Omental fat pad (tissue), 3 donors: ENCODE measurements at regions not wholly inside any gene's neighbourhood (a gene's known extent, or its start where the extent isn't known, plus 50 kb on each side); places are given as distances from the start of the nearest gene placed in this dataset.

Source experiments
- ATAC-seq: fragments of 150-250 bp; one replicate; pipeline ENCODE4 v1.9.1; 2016; ENCODE audit warnings: mild to moderate bottlenecking, moderate library complexity; ENCODE audit not compliant: low FRiP score
- DNase-seq: peaks from one replicate; pipeline ENCODE4 v3.0.0-alpha.2; 2019; ENCODE audit warnings: low spot score
- TF ChIP-seq, protein P1 (sequence below), 3 donors: fragments of 450-650 bp; IDR thresholded peaks; one replicate each; pipeline ENCODE4 v1.5.1; 2016 to 2017; ENCODE audit warnings: antibody characterized with exemption in 3 of 3, mild to moderate bottlenecking in 3 of 3, moderate library complexity in 2 of 3

DNA sequence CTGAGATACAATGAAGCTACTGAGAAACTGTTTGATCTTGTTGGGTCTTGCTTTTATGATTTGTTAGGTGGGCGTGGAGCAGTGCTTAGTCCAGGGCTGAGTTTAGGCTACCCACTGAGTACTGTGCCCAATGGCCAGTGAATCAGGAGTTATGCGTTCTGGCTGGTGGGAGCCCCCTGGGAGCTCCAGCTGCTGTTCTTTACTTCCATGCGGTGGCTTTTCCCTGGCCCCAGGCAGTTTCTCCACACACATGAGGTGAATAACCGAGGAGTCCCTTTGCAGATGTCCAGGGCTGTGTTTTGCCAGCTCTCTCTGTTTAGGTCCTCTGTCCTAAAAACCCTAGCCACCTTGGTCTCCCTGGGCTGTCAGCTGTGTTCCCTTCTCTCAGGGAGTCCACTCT, 106.5 kb downstream of the KLF13 start:
- no peak for DNase-seq
- TF ChIP-seq, protein P1, sequence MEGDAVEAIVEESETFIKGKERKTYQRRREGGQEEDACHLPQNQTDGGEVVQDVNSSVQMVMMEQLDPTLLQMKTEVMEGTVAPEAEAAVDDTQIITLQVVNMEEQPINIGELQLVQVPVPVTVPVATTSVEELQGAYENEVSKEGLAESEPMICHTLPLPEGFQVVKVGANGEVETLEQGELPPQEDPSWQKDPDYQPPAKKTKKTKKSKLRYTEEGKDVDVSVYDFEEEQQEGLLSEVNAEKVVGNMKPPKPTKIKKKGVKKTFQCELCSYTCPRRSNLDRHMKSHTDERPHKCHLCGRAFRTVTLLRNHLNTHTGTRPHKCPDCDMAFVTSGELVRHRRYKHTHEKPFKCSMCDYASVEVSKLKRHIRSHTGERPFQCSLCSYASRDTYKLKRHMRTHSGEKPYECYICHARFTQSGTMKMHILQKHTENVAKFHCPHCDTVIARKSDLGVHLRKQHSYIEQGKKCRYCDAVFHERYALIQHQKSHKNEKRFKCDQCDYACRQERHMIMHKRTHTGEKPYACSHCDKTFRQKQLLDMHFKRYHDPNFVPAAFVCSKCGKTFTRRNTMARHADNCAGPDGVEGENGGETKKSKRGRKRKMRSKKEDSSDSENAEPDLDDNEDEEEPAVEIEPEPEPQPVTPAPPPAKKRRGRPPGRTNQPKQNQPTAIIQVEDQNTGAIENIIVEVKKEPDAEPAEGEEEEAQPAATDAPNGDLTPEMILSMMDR (IDR thresholded peaks at IDR 0.05) = no peak
- no peak for ATAC-seq

DNA sequence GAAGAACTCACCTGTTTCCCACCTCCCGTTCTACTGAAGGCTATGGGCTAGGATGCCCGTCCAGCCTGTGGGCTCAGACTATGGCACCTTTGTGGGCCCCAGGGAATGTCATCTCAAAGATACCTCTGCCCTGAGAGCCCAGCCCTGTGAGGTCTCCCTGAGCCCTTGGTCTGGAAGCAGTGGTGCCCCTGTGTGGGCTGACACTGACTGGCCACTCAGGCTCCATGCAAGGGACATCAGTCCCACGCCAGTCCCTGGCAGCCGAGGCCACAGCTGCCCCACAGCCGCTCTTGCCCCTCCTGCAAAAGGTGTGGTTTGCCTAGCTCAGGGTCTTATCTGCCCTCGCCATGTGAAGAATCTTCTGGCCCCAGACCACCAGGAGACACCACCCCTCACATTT, 106.9 kb downstream of the KLF13 start:
- DNase-seq = no peak
- no peak for ATAC-seq
- TF ChIP-seq, protein P1 (IDR thresholded peaks at IDR 0.05) = no peak

DNA sequence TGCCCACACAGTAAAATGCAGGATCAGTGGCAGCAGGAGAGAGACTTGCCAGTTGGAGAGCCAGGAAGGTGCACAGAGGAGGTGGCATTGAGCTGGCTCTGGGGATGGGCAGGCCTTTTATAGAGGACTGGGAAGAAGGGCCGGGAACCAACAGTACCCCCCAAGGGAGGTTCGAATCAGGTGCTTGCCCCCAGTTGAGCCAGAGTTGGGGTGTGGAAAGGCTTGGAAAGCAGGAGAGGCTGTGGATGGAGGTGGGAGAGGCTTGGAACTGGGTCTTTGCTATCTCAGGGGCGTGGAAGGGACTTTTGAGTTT, 107.6 kb downstream of the KLF13 start:
- TF ChIP-seq, protein P1 (IDR thresholded peaks at IDR 0.05) = no peak
- no peak for DNase-seq
- ATAC-seq = no peak

DNA sequence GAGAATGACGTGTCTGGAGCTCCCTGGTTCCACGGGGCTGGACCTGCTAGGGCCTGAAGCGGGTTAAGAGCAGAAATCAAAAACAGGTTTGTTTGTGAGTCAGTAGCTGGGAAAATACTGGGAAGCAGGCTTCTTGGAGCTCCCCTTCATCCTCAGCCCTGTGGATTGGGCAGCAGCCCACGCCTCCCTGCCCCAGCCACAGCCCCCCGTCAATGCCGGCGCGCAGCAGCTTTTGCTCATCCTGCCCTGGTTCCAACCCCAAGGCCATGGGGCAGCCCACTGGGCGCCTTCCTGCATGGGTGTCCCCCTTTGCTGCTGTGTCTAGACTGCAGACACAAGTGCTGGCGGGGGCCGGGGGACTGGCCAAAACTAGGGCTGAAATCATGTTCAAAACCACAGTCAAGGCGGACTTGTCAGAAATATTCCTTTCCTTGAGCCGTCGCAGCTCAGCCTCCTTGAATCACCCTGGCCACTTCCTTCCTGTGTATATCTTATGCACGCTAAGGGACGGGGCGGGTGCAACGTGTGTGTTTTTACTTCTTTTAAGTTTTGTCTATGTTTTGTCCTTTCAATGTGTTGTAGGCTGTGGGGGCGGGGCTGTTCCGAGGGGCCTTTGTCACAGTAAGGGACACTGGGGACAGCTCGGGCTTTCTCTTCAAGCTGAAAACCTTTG, 108.1 kb downstream of the KLF13 start:
- peak; percentile 13 for ATAC-seq
- TF ChIP-seq, protein P1 (IDR thresholded peaks at IDR 0.05) = no peak

DNA sequence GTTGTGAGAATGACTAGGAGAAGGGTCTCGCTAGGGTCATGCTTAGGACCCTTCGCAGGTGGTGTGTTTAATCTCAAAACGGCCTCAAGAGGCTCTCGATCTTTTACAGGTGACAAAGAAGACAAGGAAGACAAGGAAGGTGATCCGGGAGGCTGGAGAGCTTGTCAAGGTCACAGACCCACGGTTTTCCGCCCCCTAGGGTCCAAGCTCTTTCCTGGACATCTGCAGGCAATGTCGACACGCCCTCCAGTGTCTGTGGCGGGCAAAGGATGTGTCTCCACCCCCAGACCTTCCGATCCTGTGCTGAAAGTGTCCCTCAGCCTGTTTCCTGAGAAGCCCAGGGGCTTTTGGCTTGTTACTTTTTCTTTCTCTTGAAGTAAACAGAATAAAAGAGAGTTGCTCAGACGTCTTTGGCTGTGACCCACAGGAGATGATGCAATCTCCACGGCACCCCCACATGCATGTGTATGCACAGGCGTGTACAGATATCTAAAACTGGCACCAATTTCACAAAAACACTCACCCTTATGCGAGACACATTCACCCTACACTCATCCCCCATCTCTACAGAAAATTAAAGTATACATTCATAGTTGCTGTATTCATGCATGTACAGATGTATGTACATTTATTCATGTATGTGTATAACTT, 108.8 kb downstream of the KLF13 start:
- ATAC-seq (peak; percentile 70), DNase-seq (no peak)
- TF ChIP-seq, protein P1 (IDR thresholded peaks at IDR 0.05) = no peak

More for the DNA sequence above, 108.1 kb downstream of the KLF13 start:
- no peak for DNase-seq

DNA sequence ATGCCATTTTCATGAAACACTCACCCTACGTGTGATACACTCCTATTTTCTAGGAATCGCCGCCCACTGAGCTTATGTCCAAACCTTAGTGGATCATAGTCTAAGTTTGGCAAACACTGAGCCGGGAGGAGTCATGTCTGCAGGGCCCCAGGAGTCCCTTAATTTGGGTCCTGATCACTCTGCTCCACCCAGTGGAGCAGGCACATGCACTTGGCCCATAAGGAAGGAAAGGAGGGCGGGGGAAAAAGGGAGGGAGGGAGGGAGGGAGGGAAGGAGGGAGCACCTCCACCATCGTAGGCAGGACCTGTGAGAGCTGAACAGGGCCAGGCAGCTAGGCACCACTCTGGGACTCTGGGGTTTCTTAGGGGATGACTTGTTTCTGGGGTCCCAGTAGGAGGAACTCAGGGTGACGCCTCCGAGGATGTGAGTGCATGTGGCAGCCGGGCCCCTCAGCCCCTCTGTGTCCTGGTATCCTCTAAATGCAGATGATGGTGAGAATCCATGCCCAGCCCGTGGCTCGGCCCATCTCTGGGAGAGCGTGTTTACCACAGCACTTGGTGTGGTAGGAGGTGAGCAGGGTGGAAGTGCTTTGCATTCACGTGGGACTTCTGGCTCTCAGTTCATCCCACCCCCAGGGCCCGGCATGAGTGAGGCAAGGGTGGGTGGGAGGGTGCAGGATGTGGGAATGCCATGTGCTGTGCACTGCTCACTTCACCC, 109.4 kb downstream of the KLF13 start:
- TF ChIP-seq, protein P1 (IDR thresholded peaks at IDR 0.05) = no peak
- no peak for DNase-seq
- ATAC-seq = peak; percentile 65
